HG02852 (cell line): ENCODE measurements at regions not wholly inside any gene's neighbourhood (a gene's known extent, or its start where the extent isn't known, plus 50 kb on each side); places are given as distances from the start of the nearest gene placed in this dataset.

Experiments used
- ATAC-seq: cut with Tn5 transposase; IDR thresholded peaks from one replicate; pipeline ENCODE4 v1.9.1; 2021; ENCODE audit warnings: mild to moderate bottlenecking, moderate library complexity; ENCODE audit not compliant: unreplicated experiment

DNA sequence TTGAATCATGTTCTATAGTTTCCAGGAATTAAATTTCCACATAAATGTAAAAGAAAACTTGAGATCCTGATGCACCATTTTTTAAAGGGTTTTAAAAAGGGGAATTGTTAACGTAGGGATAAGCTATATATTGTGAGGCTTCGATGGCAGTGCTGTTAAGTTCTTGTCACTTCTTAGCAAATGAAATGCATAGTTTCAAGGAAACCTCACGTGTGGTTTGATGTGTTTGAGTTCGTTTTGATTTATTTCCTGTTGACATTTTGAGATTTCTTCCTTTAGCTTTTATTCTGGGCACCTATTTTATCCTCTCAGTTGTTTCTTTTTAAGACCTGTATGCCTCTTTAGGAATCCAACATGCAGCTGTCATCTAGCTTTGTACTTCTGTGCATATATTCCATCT is 301.0 kb downstream of the DOCK8 start:
- no peak for ATAC-seq

DNA sequence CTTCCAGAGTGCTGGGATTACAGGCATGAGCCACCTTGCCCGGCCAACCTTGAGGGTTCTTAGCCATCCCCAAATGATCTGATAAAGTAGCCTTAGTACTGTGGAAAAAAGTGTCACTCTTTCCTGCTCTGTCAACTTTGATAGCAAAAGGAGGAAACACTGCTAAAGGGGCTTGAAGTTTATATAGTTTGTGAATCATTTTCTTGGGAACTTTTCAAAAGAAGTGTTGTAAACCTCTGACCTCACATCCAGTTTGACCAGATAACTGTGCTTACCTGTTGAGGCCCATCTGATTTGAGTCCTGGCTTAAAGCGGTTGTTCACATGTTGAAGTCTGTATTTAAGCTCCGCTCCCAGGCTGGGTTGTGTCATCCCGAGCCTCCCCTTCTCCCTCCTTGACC is 303.3 kb downstream of the DOCK8 start:
- ATAC-seq, result no peak

DNA sequence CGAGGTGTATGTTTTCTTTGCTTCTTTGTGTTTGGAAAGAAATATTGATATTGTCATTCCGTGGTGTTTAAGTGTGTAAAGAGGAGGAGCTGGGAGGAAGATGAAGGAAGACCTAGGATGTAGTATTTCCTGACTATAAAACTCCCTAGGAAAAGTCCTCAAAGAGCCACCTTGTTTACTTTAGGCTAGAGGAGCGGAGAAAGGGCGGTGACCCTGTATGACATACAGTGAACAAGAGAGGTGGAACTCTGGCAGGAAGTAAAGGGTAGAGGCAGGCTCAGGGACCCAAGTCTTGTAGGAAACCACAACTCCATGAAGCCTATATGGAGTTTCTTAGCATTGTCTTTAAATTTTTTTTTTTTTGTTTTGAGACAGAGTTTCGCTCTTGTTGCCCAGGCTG is 303.9 kb downstream of the DOCK8 start:
- ATAC-seq, result no peak

DNA sequence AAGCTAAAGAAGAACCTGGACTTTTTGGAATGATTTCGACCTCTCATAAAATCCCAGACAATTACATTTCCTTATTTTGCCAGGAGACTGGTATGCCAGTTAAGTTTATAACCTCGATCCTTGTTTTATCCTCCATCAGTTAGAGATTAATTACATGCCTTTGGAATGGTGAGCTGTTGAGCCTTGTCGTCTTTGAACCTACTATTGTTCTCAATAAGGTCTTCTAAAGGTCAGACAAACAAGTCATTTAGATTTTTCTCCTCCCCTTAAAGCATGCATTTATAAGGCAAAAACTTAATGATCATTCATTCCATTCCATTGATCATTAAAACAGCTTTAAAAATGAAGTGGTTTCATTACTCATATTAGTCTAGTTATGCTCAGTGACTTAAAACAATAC is 304.9 kb downstream of the DOCK8 start:
- no peak for ATAC-seq

DNA sequence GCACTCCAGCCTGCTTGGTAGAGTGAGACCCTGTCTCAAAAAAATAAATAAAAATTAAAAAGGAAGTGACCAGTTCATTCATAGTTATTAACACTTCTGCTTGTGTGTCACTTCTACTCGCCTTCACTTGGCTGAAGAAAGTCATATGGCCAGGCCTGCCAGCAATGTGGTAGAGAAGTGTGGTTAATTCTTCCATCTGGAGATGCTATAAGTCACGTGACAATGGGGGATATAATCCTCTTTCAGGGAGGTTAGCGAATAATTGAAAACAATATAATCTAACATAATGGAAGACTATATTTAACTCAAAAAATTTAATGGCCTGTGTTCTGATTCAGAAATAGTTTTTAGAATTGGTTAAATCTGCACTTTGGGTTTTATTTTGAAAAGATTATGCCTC is 305.6 kb downstream of the DOCK8 start:
- no peak for ATAC-seq

DNA sequence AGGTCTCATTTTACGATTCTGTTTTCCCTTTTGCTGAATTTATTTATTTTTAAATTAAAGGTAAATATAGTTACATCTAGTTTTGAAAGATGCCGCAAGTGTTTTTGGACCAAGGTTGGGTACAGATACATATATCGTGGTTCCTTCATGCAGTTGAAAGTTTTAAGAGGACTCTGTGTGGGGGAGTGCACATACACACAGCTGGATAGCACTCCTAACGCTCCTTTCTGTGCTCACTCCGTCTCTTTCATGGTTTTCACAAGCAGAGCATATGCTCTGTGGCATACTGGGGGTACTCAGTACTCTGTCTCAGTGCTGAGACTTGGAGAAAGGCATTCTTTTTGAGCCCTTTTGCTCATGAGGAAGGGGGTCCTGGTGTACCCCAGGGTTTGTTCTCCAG is 307.5 kb downstream of the DOCK8 start:
- no peak for ATAC-seq

DNA sequence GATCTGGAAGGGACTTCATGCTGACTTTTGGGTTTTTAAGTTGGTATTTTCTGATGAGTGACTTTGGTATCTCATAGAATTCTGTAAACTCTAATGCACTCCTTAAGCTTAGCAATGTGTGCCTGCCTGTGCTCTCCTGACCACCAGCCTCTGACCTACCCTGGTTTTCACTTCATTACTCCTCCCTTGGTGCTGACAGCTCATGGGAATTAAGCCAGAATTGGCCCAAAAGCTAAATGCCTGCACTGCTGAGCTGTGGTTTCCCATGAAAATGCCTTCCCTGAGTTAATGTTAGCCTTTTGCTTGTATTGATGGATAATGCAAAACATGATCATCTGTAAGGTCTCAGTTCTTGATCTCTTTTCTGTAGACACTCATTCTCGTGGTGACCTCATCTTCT is 308.0 kb downstream of the DOCK8 start:
- no peak for ATAC-seq

DNA sequence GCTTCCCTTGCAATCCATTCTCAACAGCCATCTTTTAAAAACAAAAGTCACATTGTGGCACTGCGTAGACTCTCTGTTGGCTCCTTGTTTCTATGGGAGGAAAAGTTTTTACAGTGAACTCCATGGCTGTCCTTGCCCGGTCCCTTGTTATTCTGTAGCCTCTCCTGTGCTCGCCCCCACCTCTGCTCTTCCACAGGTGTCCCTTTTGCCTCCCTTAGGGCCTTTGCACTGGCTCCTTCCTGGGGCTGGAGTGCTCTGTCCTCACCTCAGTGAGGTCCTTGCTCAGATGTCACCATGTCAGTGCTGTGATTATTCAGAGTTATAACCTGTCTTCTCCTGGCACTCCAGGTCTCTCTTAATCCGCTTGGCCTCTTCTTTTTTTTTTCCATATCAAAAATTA is 308.8 kb downstream of the DOCK8 start:
- ATAC-seq, result no peak

DNA sequence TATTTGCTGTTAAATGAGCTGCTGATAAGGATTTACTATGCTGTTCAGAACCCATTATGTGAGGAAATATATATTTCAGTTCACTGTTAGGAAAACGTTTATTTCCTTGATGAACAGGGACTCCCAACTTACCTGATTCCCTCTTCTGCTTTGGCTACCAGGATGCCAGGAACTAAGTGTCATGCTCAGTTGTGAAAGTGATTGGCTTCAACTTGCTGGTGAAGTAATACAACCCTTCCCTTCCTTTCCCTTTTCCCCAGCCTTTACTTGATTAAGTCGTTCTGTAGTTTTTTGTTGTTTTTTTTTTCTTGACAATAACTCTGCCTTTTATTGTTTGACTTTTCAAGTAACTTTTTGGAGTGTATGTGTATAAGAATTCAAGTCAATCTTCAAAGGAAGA is 309.3 kb downstream of the DOCK8 start:
- no peak for ATAC-seq

DNA sequence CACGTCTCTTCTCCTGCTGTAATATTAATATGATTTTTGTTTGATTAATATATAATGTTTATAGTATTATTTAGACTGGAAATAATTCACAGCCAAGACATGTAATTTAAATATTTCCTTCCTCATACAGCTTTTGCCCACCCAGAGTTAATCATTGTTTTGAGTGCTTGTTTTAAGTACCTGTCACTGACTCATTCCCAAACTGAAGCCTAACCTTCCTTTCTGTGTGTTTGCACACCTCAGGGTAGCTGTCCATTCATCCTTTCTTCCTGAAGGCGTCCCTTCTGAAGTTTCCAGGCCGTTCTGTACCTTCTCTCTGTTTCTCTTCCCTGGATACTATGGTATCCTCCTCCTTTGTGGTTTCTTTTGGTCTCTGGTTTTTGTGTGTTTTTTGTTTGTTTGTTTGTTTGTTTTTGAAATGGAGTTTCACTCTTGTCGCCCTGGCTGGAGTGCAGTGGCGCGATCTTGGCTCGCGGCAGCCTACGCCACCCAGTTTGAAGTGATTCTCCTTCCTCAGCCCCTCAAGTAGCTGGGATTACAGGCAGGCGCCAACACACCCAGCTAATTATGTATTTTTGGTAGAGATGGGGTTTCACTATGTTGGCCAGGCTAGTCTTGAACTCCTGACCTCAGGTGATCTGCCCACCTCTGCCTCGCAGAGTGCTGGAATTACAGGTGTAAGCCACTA is 312.4 kb downstream of the DOCK8 start:
- no peak for ATAC-seq

DNA sequence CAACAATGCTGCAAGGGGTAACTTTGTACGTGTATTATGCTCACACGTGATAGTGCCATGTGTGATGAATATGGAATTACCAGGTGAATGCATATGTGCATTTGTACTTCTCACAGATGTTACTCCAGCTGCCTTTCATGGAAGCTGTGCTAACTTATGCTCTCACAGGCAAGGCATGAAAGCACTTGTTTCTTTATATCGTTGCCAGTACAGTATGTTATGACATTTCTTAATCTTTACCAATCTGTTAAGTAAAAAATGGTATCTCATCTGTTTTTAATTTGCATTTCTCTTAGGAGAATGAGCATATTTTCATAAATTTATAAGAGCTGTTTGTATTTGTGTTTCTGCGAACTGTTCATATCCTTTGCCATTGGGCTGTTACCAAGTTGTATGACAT is 311.8 kb upstream of the DMRT1 start:
- no peak for ATAC-seq

DNA sequence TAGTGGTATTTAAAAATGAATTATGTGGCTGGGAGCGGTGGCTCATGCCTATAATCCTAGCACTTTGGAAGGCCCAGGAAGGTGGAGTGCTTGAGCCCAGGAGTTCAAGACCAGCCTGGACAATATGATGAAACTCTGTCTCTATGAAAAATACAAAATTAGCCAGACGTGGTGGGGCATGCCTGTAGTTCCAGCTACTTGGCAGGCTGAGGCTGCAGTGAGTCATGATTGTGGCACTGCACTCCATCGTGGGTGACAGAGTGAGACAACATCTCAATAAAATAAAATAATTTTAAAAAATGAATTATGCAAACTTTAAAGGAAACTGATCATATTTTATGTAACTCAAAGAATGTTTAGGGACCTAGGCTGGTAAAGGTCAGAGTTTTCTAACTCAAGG is 310.8 kb upstream of the DMRT1 start:
- no peak for ATAC-seq

DNA sequence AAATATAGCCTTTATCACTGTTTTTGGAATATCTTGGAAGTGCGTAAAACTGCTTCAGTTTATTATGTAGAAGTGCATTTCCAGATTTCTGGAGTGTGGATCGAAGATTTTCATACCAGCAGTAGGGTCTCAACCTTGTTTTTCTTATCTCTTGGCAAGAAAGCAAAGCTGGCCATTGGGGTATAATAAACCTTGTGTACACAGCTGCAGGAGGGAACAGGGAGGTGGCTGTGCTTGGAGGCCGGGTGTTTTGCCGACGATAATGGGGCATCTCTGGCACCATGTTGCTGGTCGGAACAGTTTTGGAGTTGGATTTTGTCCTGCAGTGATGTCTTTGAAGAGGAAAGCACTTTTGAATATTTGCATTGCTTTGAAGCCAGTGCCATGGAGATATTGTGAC is 308.8 kb upstream of the DMRT1 start:
- ATAC-seq, result no peak

DNA sequence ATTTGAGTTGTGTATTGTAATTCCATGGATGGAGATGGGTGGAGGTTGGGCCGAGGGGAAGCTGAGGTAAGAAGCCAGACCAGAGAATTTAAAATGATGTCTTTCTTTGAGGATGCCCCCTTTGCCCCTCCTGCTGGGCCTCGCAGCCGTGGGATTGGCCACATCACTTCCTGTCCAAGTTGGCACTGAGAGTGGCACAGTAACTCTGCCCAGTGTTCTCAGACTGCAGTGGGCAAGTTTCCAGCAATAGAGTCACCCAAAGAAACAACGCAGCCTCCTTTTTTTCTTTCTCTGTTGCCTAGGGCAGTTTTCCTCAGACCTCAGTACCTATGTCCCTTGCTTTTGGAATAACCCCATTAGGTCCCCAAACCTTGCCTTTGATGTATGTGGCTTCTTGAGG is 306.6 kb upstream of the DMRT1 start:
- ATAC-seq, result no peak

DNA sequence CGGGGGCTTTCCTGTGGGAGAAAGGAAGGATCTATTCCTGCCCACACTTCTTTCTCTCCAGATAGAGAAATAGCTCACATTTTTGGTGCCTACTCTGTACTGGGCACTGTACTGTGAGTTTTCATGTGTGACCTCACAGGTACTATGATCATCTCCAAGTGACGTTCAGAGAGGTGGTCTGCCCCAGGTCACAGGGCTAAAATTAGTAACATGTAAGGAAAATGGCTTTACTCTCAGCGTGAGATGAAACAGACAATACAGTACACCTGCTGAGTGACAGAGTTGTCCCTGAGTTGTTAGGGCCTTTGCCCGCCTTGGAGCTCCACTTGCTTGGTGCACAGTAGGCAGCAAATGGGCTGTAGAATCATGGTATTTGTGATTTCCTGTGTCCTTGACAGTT is 306.1 kb upstream of the DMRT1 start:
- no peak for ATAC-seq

DNA sequence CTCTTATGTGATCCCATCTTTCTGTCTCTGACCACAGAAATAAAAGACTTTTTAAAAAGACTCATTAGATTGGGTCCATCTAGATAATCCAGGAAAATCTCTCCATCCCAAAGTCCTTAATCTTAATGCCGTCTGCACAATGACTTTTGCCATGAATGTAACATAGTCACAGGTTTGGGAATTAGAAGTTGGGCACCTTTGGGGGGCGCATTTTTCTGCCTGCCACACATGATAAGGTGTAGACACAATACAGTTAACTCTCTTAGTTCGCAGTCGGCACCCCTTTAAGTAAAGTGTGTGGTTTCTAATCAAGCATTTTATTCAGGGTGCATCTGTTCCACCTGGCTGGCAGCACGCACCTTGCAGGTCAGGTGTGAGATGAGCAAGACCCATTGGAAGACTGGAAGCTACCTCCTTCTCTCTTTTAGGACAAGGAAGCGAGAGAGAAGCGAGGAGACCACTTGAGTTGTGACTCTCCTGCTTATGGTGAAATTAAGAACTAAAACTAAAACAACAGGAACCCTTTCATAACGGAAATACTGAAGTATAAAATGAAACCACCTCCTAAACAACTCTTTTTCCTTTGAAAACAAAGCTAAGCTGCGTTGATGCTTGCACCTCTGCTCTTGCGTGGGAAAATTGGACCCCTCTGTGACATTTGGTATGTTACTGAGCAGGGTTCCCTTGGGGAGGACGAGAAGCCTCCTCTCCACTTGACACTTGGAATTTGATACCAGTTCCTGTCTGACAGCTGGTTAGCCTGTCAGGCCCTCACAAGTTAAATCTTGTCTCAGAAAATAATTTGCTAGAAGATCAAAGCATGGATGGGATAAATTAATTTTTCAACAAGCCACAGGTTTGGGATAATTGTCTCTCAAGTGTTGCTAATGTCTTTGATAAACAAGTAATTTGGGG is 304.6 kb upstream of the DMRT1 start:
- ATAC-seq, result no peak

DNA sequence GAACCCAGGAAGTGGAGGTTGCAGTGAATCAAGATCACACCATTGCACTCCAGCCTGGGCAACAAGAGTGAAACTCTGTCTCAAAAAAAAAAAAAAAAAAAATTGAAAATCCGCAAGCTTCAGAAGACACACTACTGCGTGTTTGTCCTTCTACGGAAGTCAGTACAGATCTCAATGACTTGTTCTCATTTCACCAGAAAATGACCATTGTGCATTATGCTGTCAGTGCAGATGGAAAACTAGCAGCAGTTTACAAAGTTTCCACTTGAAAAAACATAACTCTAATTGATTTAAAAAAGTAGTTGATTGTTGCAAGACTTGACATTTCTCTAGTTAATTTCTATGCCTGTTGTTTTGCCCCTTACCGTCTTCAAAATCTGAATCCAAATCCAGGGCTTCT is 298.0 kb upstream of the DMRT1 start:
- ATAC-seq, result no peak

DNA sequence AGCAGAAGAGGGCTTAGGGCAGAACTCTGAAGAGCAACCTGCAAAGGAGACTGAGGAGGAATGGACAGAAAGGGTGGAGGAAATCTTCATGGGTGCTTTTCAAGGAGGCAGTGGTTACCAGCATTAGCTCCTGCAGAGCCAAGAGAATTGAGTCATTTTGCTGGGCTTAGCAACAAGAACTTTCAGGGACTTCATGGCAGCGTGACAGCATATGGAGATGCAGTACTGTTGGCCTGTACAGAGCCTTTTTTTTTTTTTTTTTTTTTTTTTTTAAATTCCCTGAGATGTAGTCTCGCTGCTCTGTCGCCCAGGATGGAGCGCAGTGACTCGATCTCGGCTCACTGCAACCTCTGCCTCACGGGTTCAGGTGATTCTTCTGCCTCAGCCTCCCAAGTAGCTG is 296.0 kb upstream of the DMRT1 start:
- ATAC-seq, result no peak

DNA sequence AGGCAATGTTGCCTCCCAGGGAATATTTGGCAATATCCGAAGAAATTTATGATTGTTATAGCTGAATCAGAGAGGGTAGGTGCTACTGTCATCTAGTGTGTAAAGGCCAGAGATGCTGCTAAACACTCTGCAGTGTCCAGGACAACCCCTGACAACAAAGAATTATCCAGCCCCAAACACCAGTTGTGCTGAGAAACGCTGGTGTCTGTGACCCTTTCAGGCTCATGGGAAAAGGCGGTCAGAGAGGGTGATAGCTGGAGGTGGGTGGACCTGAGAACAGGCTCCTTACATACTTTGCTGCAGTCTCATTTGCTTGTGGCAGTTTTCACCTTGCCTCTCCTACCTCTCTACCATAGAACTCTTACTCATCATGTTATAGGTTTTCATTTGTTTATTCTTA is 295.3 kb upstream of the DMRT1 start:
- no peak for ATAC-seq

DNA sequence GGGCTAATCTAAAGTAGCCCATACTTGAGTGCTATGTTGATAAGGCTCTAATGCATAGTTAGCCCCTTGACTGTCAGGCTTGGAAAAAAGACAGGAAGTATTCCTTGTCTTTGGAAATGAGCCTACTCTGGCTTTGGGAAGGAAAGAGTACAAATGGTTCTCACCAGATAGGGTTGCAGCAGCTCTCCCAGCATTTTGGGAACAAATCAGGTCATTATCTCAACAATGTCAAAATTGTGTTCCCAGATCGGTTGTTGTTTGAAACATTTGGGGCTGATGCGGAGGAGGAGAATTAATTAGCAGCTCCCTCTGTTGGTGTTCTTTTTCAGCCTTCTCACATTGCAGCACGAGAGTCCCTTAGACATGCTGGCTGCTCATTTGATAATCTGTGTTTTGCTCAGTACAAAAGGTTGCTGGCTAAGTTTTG is 294.7 kb upstream of the DMRT1 start:
- ATAC-seq, result no peak

DNA sequence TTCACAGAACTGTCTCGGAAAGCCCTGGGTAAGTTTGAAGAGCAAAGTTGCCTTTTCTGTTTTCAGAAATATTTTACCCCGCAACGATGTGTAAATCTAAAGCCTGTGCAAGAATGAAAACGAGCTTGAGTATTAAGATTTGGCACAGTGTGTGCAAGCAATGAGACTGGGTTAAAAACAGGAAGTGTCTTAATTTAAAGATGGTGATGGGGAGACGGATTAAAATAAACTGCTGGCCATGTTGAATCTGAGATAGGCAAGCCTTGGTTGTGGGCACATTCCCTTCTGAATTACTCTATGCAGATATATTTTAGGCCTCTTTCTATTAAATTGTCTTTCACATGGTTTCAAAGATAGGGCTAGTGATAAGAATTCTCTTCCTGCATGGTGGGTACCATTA is 294.2 kb upstream of the DMRT1 start:
- ATAC-seq, result no peak

DNA sequence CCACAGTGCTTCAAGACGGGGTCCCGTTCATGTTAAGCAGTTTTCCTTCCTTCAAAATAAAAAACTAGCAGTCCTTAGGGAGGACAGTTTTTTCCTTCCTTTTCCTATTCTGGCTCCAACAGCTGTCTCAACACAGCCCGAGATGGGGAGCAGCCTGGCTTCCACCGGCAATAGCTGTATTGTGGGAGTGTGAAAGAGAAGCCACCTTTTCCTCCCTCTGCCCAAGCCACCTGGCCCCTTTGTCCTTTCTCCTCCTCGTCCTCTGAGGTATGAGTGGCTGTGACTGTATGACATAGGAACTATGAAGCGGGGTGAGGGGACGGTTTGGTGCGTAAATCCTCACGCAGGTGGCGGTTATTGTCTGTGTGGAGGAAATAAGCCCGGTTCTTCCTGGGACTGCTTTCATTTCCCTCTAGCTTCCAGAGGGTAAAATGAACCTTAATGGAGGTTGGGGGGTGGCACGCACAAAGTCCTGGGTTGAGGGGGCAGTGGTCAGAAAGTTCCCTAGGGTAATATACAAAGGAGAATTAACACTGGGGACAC is 292.0 kb upstream of the DMRT1 start:
- no peak for ATAC-seq
